Activated T-cell treated with anti-CD3 and anti-CD28 coated beads, Interleukin-2, amount 50 U/mL, for 72 hours (primary cell): ENCODE measurements at regions not wholly inside any gene's neighbourhood (a gene's known extent, or its start where the extent isn't known, plus 50 kb on each side); places are given as distances from the start of the nearest gene placed in this dataset.
A peak's percentile ranks its signal among the peaks of the same experiment; 100 is the strongest.

ENCODE experiments used
- ATAC-seq, 2 donors: fragments of 150-1000 bp; cut with Tn5 transposase; replicated peaks in 1 of 2; 2 replicates each; pipeline ENCODE4 v1.10.0; 2021; ENCODE audit warnings: moderate library complexity in 2 of 2, mild to moderate bottlenecking in 1 of 2
- DNase-seq, 2 donors: peaks; one replicate each; pipeline ENCODE4 v3.0.0; 2021 to 2022; ENCODE audit warnings: mixed read lengths in 1 of 2
- H3K27ac Mint-ChIP-seq: one replicate; pipeline ENCODE4 v1.8.0; 2022; ENCODE audit warnings: mild to moderate bottlenecking, moderate library complexity, mixed read lengths
- H3K27me3 Mint-ChIP-seq: one replicate; pipeline ENCODE4 v1.8.0; 2022; ENCODE audit warnings: low read depth, mixed read lengths
- H3K36me3 Mint-ChIP-seq, 2 donors: one replicate each; pipeline ENCODE4 v1.8.0; 2022; ENCODE audit warnings: mixed read lengths in 2 of 2, mild to moderate bottlenecking in 1 of 2; ENCODE audit not compliant: insufficient read depth in 2 of 2
- H3K4me1 Mint-ChIP-seq: one replicate; pipeline ENCODE4 v1.8.0; 2022; ENCODE audit warnings: low read depth, mixed read lengths
- H3K4me3 Mint-ChIP-seq, 2 donors: one replicate each; pipeline ENCODE4 v1.8.0; 2022; ENCODE audit warnings: mild to moderate bottlenecking in 2 of 2, mixed read lengths in 2 of 2, moderate library complexity in 2 of 2
- H3K9me3 Mint-ChIP-seq, 2 donors: one replicate each; pipeline ENCODE4 v1.8.0; 2022; ENCODE audit warnings: mixed read lengths in 2 of 2

DNA sequence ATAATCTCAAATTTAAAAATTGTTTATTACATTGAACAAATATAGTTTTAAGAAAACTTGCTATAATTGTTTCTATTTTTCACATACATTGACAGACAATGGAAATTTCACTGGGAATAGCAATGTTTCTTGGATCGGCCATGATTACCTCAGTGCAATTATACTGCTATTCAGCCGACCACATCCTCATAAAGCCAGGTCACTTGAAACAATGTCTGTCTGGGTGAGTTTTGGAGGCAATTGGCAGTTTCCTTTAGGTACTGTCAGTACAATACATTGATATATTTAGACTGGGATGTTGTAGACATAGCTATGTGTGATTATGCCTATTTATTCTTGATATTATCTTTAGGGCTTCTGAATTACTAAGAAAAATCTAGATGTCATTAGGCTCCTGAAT is 89.5 kb upstream of the VEGFC start:
- Mint-ChIP-seq H3K27me3 (no peaks in the 10 kb centered on the region), H3K4me1 (no peaks in the 10 kb centered on the region), H3K27ac (no peak overlapping the region), H3K4me3 (no peak overlapping the region), H3K36me3 (no peaks in the 10 kb centered on the region), H3K9me3 (peaks cover 0 to 5% of the 10 kb centered on the region in 2 donors)
- ATAC-seq: no peak
- no peak for DNase-seq

DNA sequence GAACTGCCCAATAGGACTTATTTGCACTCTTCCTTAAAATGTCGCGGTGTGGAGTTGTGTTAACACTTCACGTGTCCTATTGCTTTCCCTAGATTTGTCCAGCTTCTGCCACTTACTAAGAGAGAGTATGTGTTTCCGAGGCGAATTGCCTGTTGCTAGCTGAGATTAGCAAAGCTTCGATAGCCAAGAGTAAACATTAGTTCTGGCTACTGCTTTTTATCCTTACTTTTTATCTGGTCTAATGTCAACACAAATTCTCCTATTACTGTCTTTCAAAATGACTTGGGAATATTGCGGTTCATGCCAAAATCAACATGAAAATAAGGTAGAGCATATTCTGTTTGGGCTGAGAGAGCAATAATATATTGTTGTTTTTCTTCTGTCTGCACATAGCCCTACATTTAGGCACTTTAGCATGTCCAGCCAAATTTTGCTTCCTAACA is 90.4 kb upstream of the VEGFC start:
- DNase-seq: no peak
- no peaks in the 10 kb centered on the region for H3K4me1 Mint-ChIP-seq
- no peak overlapping the region for H3K4me3 Mint-ChIP-seq
- no peak for ATAC-seq
- no peaks in the 10 kb centered on the region for H3K36me3 Mint-ChIP-seq
- no peaks in the 10 kb centered on the region for H3K27me3 Mint-ChIP-seq
- H3K9me3 Mint-ChIP-seq: peaks cover 0 to 6% of the 10 kb centered on the region in 2 donors
- H3K27ac Mint-ChIP-seq: no peak overlapping the region

DNA sequence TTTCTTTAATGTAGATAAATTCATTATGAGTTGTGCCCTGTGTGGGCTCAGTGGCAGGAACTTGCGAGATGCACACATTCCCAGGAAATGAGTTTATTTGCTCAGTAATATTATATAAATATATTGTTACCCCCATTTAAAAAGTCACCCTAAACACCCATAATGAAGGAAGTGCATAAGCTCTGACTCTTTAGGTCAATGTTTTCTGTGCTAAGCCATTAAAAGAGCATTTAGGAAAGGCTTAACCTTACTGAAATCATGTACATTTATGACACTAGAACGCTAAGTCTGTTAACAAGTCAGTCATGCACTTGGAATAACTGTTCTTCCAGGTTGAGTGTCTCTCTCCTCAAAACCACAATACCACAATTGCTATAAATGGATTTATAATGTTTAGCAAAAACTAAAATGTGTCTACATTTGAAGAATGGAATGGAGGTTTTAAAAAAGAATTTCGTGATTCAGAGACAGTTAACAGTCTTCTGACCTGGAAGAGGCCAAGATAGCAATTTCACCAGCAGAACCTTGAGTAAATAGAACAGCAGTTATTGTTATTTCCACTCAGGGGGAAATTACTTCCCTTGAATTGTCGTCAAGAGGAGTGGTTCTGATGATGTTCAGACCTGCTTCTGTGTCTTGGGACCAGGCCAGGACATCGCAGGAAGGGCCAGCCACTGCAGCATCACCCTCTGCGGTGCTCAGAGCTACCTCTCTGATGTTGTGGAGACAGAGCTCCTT is 91.1 kb upstream of the VEGFC start:
- Mint-ChIP-seq H3K4me1 (no peaks in the 10 kb centered on the region), H3K4me3 (no peak overlapping the region), H3K27me3 (no peaks in the 10 kb centered on the region), H3K9me3 (peaks cover 0 to 4% of the 10 kb centered on the region in 2 donors), H3K27ac (no peak overlapping the region), H3K36me3 (no peaks in the 10 kb centered on the region)
- DNase-seq (no peak), ATAC-seq (no peak)

DNA sequence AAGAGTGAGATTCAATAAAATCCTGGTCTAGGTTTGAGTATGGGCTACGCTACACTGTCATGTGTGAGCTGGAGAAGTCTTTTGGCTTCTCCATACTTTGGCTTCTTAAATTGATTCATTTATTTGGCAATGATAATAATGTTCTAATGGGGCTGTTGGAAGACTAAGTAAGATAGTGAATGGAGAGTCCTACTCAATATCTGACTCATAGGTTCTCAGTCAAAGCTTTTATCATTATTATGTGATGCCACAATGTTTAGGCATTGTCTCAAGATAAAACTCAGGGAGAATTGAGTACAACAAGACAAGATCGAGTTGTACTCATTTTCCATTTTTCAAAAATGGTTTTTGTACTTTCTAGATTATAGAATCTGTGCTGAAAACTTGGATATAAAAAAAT is 92.5 kb upstream of the VEGFC start:
- no peak for ATAC-seq
- no peak for DNase-seq
- no peak overlapping the region for H3K27ac Mint-ChIP-seq
- no peaks in the 10 kb centered on the region for H3K27me3 Mint-ChIP-seq
- H3K36me3 Mint-ChIP-seq: no peaks in the 10 kb centered on the region
- H3K4me1 Mint-ChIP-seq: no peaks in the 10 kb centered on the region
- peaks cover 0 to 4% of the 10 kb centered on the region in 2 donors for H3K9me3 Mint-ChIP-seq
- H3K4me3 Mint-ChIP-seq: no peak overlapping the region

DNA sequence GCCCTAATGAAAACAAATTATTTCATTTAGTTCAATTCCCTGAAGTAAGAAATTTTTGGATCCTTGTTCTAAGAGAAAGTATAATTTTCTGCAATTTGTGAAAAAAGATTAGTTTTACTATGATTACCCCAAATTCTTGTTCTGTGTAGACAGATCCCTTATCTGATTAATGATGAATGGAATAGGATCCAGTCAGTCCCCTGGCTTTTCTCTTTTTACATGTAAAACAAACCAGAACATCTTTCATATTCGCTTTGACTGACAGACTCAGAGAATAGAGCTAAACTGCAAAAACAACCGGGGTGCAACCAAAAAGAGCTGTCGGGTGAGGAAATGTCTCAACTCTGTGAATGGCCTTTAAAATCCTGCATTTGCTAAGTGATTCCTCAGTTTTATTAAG is 93.4 kb upstream of the VEGFC start:
- peaks cover 0 to 4% of the 10 kb centered on the region in 2 donors for H3K9me3 Mint-ChIP-seq
- no peak for ATAC-seq
- H3K36me3 Mint-ChIP-seq: no peaks in the 10 kb centered on the region
- DNase-seq: no peak
- H3K4me1 Mint-ChIP-seq: no peaks in the 10 kb centered on the region
- H3K27ac Mint-ChIP-seq: no peak overlapping the region
- H3K4me3 Mint-ChIP-seq: no peak overlapping the region
- no peaks in the 10 kb centered on the region for H3K27me3 Mint-ChIP-seq

DNA sequence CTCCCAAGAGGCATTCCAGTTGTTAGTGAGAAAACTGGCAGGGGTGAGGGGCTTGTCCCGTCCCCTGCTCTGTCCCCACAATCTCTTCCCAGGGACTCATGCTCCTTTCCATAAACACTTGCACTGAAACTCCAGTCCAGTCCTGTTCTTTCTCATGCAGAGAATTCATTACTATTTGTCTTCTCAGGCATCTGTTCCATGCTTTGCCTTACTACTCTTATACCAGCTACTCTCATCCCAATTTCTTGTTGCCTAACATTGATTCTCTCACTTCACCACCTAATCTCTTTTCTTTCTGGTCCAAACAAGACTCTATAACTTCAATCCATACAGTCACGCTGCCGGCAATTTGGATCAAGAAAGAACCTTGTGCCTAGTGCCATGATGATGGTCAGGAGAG is 97.1 kb upstream of the VEGFC start:
- peaks cover 0 to 2% of the 10 kb centered on the region in 2 donors for H3K9me3 Mint-ChIP-seq
- H3K4me3 Mint-ChIP-seq: no peak overlapping the region
- no peaks in the 10 kb centered on the region for H3K4me1 Mint-ChIP-seq
- ATAC-seq: no peak
- H3K27ac Mint-ChIP-seq: no peak overlapping the region
- H3K36me3 Mint-ChIP-seq: no peaks in the 10 kb centered on the region
- no peak for DNase-seq
- no peaks in the 10 kb centered on the region for H3K27me3 Mint-ChIP-seq

DNA sequence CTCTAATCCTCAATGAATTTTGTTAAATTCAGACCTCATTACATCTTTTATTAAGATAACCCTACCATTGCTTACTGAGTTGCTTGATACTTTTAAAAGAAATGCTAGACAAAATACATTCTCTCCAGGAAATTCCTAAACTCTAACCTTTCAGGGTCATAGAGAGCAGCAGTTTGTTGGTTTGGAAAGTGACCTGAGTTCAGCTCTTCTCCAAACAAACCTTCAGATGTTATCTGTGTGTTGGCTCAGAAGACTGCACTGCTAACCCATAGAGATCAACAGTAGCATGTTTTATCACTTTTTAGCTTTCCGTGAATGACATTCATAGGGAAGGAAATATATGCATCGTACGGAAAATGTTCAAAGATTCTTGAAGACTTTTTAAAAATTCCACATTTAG is 101.8 kb upstream of the VEGFC start:
- H3K4me1 Mint-ChIP-seq: no peaks in the 10 kb centered on the region
- DNase-seq (no peak), ATAC-seq (no peak)
- H3K9me3 Mint-ChIP-seq: peaks cover 0 to 2% of the 10 kb centered on the region in 2 donors
- H3K27ac Mint-ChIP-seq: no peak overlapping the region
- no peak overlapping the region for H3K4me3 Mint-ChIP-seq
- no peaks in the 10 kb centered on the region for H3K27me3 Mint-ChIP-seq
- no peaks in the 10 kb centered on the region for H3K36me3 Mint-ChIP-seq

DNA sequence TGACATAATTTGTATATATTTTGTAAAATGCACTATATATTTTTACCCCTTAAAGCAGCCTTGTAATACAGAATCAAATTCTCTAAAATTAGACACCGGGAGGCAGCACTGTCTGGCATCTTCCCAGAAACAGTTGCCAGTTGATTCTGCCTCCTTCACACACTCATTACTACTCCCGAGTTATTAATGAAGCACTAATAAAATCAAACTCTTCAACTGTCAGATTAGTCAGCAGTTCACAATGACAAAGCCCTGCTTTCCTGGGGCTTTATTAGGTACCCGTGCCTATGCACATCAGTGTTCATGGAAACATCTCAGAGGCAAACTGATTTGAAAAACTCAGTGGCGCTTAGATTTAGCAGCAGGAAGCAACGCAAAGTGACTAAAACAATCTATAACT is 103.5 kb upstream of the VEGFC start:
- no peak for ATAC-seq

DNA sequence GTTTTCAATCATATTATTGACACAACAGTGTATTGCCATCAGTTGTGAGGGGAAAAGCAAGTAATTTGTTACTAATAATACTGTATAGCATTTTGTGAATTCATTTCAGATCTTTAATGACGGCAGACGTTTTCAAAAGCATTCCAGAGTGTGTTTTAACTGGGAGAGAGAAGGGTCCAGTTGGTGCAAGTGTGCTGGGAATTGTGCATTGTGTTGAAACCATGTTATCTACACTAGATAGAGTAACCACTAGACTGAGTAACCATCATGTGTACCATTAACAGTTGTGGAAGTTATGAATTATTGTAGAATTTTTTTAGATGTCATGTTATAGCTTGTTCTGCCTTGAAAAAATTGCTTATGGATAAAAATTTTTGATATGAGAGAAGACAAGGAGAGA is 104.5 kb upstream of the VEGFC start:
- Mint-ChIP-seq H3K4me1 (no peaks in the 10 kb centered on the region), H3K27ac (no peak overlapping the region), H3K9me3 (peaks cover 0 to 2% of the 10 kb centered on the region in 2 donors), H3K36me3 (no peaks in the 10 kb centered on the region), H3K4me3 (no peak overlapping the region), H3K27me3 (no peaks in the 10 kb centered on the region)
- no peak for DNase-seq
- no peak for ATAC-seq

More for the DNA sequence above, 103.5 kb upstream of the VEGFC start:
- Mint-ChIP-seq H3K36me3 (no peaks in the 10 kb centered on the region), H3K4me3 (no peak overlapping the region), H3K27ac (no peak overlapping the region), H3K4me1 (no peaks in the 10 kb centered on the region), H3K9me3 (peaks cover 0 to 2% of the 10 kb centered on the region in 2 donors), H3K27me3 (no peaks in the 10 kb centered on the region)
- DNase-seq: no peak

DNA sequence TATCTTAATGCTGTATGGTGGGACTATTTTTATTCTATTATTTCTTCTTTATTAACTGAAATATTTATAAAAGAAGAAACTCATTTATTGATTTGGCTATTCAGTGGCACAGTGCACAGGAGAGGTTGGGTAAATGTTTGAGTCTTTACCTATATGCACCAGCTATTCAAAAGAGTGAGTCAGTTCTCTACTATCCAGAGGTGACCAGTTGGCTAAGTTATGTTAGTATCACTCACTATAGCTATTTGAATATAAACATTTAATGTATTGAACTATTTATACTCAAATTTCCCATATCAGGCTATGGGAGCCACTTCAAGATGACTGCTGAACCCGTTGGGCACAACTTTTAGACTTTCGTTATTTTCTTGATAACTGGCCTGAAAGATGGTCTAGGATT is 106.1 kb upstream of the VEGFC start:
- no peak for ATAC-seq
- no peak overlapping the region for H3K27ac Mint-ChIP-seq

DNA sequence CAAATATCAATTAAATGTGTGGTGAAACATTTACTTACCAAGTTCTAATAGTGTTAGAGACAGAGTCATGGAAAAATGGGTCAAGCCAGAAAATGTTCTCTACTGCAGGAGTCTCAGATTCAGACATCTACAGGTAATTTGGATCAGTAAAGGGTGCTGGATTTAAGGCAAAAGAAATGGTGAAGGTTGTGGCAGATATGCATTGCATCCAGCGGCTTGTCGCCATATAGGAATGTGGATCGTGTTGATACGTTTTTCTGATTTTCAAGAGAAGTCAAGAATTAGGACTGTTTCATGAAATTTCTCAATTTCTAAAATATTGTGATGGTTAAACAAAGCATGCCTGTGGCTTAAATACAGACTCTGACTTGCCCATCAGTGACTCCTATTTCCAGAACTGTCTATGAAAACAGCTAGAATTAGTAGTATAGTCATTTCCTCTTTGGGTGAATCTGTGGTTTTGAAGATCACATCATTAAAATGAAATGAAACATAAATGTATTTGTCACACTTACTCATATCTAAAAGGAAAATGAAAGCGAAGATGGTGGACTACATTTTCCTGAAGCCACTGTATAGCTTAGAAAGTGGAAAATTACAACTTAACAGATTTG is 110.1 kb upstream of the VEGFC start:
- H3K27ac Mint-ChIP-seq: peak overlapping the region; percentile 70
- peaks cover 0 to 2% of the 10 kb centered on the region in 2 donors for H3K9me3 Mint-ChIP-seq
- no peaks in the 10 kb centered on the region for H3K36me3 Mint-ChIP-seq
- ATAC-seq: peak; percentile 94 to 95
- DNase-seq: no peak
- H3K4me3 Mint-ChIP-seq: no peak overlapping the region
- H3K27me3 Mint-ChIP-seq: no peaks in the 10 kb centered on the region
- peaks cover 8% of the 10 kb centered on the region for H3K4me1 Mint-ChIP-seq

More for the DNA sequence above, 106.1 kb upstream of the VEGFC start:
- H3K4me1 Mint-ChIP-seq: peaks cover 8% of the 10 kb centered on the region
- no peaks in the 10 kb centered on the region for H3K36me3 Mint-ChIP-seq
- no peaks in the 10 kb centered on the region for H3K27me3 Mint-ChIP-seq
- no peak overlapping the region for H3K4me3 Mint-ChIP-seq
- H3K9me3 Mint-ChIP-seq: peaks cover 0 to 2% of the 10 kb centered on the region in 2 donors
- no peak for DNase-seq

DNA sequence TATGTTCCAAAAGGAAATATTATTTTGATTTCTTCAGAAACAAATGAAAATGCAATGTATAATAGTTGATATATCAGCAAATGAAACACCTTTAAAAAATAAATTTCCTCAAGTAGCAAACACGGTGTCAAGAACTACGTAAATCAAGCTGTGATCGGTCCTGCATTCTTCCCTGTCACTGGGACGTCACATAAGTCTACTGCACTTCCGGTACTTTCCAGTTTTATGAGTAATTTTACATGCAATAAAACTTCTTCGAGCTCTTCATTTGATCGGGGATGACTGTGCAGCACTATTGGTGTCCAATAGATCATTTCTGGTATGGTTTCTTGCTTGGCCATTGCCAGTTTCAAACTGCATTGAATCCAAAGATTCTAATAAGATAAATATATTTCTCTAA is 114.0 kb upstream of the VEGFC start:
- Mint-ChIP-seq H3K4me1 (peaks cover 8% of the 10 kb centered on the region), H3K4me3 (no peak overlapping the region), H3K9me3 (peaks cover 0 to 3% of the 10 kb centered on the region in 2 donors), H3K27ac (no peak overlapping the region), H3K27me3 (no peaks in the 10 kb centered on the region), H3K36me3 (no peaks in the 10 kb centered on the region)
- ATAC-seq: no peak
- no peak for DNase-seq

DNA sequence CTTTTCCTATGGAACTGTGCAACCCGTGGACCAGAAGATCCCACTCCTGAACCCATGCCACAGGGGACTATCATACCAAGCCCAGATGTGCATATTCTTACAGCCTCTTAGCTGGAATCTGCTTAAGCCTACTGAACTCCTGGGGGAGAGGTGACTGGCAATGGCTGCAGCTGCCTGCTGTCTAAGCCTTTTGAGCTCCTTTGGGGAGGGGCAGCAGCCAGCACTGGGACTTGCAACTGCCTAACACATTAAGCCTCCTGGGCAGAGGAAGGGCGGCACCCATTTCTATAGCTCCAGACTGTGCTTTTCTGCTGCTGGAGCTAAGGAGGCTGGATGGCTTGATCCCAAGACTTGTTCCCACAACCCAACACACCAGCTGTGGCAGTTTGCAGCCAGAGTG is 117.9 kb upstream of the VEGFC start:
- peaks cover 11% of the 10 kb centered on the region in 2 donors for H3K9me3 Mint-ChIP-seq
- peaks cover 0 to 1% of the 10 kb centered on the region in 2 donors for H3K36me3 Mint-ChIP-seq
- ATAC-seq: no peak
- no peaks in the 10 kb centered on the region for H3K4me1 Mint-ChIP-seq
- no peak for DNase-seq
- no peak overlapping the region for H3K4me3 Mint-ChIP-seq
- H3K27ac Mint-ChIP-seq: no peak overlapping the region
- no peaks in the 10 kb centered on the region for H3K27me3 Mint-ChIP-seq

DNA sequence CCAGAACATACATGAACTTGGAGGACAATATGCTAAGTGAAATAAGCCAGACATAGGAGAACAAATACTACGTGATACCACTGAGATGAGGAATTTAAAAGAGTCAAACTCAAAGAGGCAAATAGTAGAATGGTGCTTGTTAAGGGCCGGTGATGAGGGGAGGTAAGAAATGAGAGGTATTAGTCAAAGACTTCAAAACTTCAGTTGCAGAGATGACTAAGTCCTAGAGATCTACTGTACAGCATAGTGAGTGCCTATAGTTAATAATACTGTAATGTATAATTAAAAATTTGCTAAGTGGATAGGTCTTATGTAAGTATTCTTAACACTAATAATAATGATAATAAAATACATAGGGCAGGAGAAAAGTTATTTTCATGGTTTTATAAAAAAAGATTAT is 126.9 kb upstream of the VEGFC start:
- Mint-ChIP-seq H3K36me3 (peaks cover 0 to 2% of the 10 kb centered on the region in 2 donors), H3K4me1 (no peaks in the 10 kb centered on the region), H3K27me3 (no peaks in the 10 kb centered on the region), H3K9me3 (peaks cover 3 to 7% of the 10 kb centered on the region in 2 donors), H3K4me3 (no peak overlapping the region), H3K27ac (no peak overlapping the region)
- no peak for ATAC-seq
- DNase-seq: no peak
